Testis (tissue), 2 donors: ENCODE measurements at regions not wholly inside any gene's neighbourhood (a gene's known extent, or its start where the extent isn't known, plus 50 kb on each side); places are given as distances from the start of the nearest gene placed in this dataset.

ENCODE experiments used
- POLR2A ChIP-seq: fragments of 450-650 bp; IDR thresholded peaks from one replicate; pipeline ENCODE4 v1.6.1; 2017; ENCODE audit warnings: antibody characterized with exemption, mild to moderate bottlenecking, moderate library complexity
- TF ChIP-seq, protein P1 (sequence below), 3 experiments: fragments of 450-650 bp in 2 of 3; fragments of 200-600 bp in 1 of 3; sonication (generic) in 1 of 3; IDR thresholded peaks; one replicate each; pipeline ENCODE4 v1.5.1; 2016 to 2019; ENCODE audit warnings: antibody characterized with exemption in 3 of 3, mild to moderate bottlenecking in 2 of 3, moderate library complexity in 1 of 3

DNA sequence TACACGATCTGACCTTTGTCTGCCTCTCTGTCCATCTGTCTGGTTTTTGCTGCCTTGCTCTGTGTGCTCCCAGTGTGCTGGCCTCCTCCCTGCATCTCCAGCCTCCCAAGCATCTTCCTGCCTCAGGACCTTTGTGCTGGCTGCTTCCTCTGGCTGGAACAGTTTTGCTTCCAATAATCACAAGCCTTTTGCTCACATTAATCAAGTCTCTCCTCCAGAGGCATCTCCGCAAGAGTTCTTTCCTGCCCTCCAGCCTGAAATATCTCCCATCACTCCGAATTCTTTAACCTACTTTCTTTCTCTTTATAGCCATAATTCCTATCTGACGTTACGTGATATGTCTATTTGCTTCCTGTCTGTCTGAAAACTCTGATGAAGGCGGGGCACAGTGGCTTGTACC lies 267.1 kb downstream of the ABCC12 start:
- TF ChIP-seq, protein P1, sequence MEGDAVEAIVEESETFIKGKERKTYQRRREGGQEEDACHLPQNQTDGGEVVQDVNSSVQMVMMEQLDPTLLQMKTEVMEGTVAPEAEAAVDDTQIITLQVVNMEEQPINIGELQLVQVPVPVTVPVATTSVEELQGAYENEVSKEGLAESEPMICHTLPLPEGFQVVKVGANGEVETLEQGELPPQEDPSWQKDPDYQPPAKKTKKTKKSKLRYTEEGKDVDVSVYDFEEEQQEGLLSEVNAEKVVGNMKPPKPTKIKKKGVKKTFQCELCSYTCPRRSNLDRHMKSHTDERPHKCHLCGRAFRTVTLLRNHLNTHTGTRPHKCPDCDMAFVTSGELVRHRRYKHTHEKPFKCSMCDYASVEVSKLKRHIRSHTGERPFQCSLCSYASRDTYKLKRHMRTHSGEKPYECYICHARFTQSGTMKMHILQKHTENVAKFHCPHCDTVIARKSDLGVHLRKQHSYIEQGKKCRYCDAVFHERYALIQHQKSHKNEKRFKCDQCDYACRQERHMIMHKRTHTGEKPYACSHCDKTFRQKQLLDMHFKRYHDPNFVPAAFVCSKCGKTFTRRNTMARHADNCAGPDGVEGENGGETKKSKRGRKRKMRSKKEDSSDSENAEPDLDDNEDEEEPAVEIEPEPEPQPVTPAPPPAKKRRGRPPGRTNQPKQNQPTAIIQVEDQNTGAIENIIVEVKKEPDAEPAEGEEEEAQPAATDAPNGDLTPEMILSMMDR (IDR thresholded peaks at IDR 0.05), result no peak
- TF ChIP-seq POLR2A, result no peak
